Nephron (organoid): ENCODE measurements at regions not wholly inside any gene's neighbourhood (a gene's known extent, or its start where the extent isn't known, plus 50 kb on each side); places are given as distances from the start of the nearest gene placed in this dataset.

Experiments used
- H3K27ac Mint-ChIP-seq, 3 experiments: 2 replicates each; pipeline ENCODE4 v1.8.0; 2020; ENCODE audit warnings: mixed read lengths in 3 of 3, mild to moderate bottlenecking in 2 of 3, moderate library complexity in 1 of 3
- H3K27me3 Mint-ChIP-seq: 2 replicates; pipeline ENCODE4 v1.8.0; 2021; ENCODE audit warnings: low read depth, mild to moderate bottlenecking, moderate library complexity, mixed read lengths
- H3K36me3 Mint-ChIP-seq: 2 replicates; pipeline ENCODE4 v1.8.0; 2020; ENCODE audit warnings: low read depth, mixed read lengths
- H3K4me1 Mint-ChIP-seq: 2 replicates; pipeline ENCODE4 v1.8.0; 2020; ENCODE audit warnings: mixed read lengths
- H3K4me3 Mint-ChIP-seq, 3 experiments: 2 replicates each; pipeline ENCODE4 v1.8.0; 2020; ENCODE audit warnings: mild to moderate bottlenecking in 3 of 3, mixed read lengths in 3 of 3, moderate library complexity in 2 of 3
- H3K9me3 Mint-ChIP-seq: 2 replicates; pipeline ENCODE4 v1.8.0; 2020; ENCODE audit warnings: mixed read lengths
- CTCF ChIP-seq, 3 experiments: fragments of 200-600 bp; sonication (generic); IDR thresholded peaks; one replicate each; pipeline ENCODE4 v1.5.0; 2021; ENCODE audit warnings: antibody characterized with exemption in 3 of 3; ENCODE audit not compliant: unreplicated experiment in 3 of 3

GRCh38 chr14:104520620-104521410 is 58.7 kb upstream of the C14orf180 start:
- Mint-ChIP-seq H3K36me3 (peaks cover 4% of the 10 kb centered on the region), H3K27me3 (peaks cover 11% of the 10 kb centered on the region), H3K27ac (no peak overlapping the region), H3K4me1 (no peaks in the 10 kb centered on the region), H3K4me3 (no peak overlapping the region), H3K9me3 (peaks cover 24% of the 10 kb centered on the region)
- TF ChIP-seq CTCF (IDR thresholded peaks at IDR 0.05; ENCODE audit: unreplicated experiment in 3 of 3), result no peak

- Mint-ChIP-seq H3K9me3 (peaks cover 28% of the 10 kb centered on the region), H3K27ac (no peak overlapping the region), H3K36me3 (peaks cover 6% of the 10 kb centered on the region), H3K4me1 (no peaks in the 10 kb centered on the region), H3K27me3 (peaks cover 11% of the 10 kb centered on the region), H3K4me3 (no peak overlapping the region)
- TF ChIP-seq CTCF (IDR thresholded peaks at IDR 0.05; ENCODE audit: unreplicated experiment in 3 of 3), result no peak
These were observed 57.5 kb upstream of the C14orf180 start for GRCh38 chr14:104521816-104522745.

- Mint-ChIP-seq H3K27me3 (peaks cover 7% of the 10 kb centered on the region), H3K4me1 (no peaks in the 10 kb centered on the region), H3K27ac (no peak overlapping the region), H3K9me3 (peaks cover 31% of the 10 kb centered on the region), H3K4me3 (no peak overlapping the region), H3K36me3 (peaks cover 7% of the 10 kb centered on the region)
- TF ChIP-seq CTCF (IDR thresholded peaks at IDR 0.05; ENCODE audit: unreplicated experiment in 3 of 3), result no peak
These were observed 56.5 kb upstream of the C14orf180 start for GRCh38 chr14:104522926-104523545.

- H3K4me1 Mint-ChIP-seq, result no peaks in the 10 kb centered on the region
- H3K27me3 Mint-ChIP-seq, result peaks cover 7% of the 10 kb centered on the region
- peaks cover 7% of the 10 kb centered on the region for H3K36me3 Mint-ChIP-seq
- H3K27ac Mint-ChIP-seq, result no peak overlapping the region
- H3K9me3 Mint-ChIP-seq, result peaks cover 34% of the 10 kb centered on the region
- no peak for TF ChIP-seq CTCF (IDR thresholded peaks at IDR 0.05; ENCODE audit: unreplicated experiment in 3 of 3)
- no peak overlapping the region for H3K4me3 Mint-ChIP-seq
These were observed 56.0 kb upstream of the C14orf180 start for GRCh38 chr14:104523546-104523935.

- Mint-ChIP-seq H3K27me3 (peaks cover 4% of the 10 kb centered on the region), H3K4me1 (no peaks in the 10 kb centered on the region), H3K27ac (no peak overlapping the region), H3K9me3 (peaks cover 34% of the 10 kb centered on the region), H3K36me3 (peaks cover 7% of the 10 kb centered on the region), H3K4me3 (no peak overlapping the region)
- TF ChIP-seq CTCF (IDR thresholded peaks at IDR 0.05; ENCODE audit: unreplicated experiment in 3 of 3), result no peak
These were observed 54.8 kb upstream of the C14orf180 start for GRCh38 chr14:104524726-104525125.
